Brain microvascular endothelial cell (primary cell): ENCODE measurements at regions not wholly inside any gene's neighbourhood (a gene's known extent, or its start where the extent isn't known, plus 50 kb on each side); places are given as distances from the start of the nearest gene placed in this dataset.

Experiments
- DNase-seq: peaks from one replicate; pipeline ENCODE4 v3.0.0-alpha.2; 2020
- H3K27ac ChIP-seq: fragments of 250-450 bp; sonication (Bioruptor Pico); 2 replicates; pipeline ENCODE4 v1.5.1; 2020; ENCODE audit warnings: mild to moderate bottlenecking, moderate library complexity
- H3K27me3 ChIP-seq: fragments of 250-450 bp; sonication (Bioruptor Pico); replicated peaks from 2 replicates; pipeline ENCODE4 v1.5.1; 2020; ENCODE audit warnings: mild to moderate bottlenecking
- H3K36me3 ChIP-seq: fragments of 250-450 bp; sonication (Bioruptor Pico); replicated peaks from 2 replicates; pipeline ENCODE4 v1.5.1; 2020; ENCODE audit warnings: mild to moderate bottlenecking
- H3K4me3 ChIP-seq: 2 replicates; pipeline ENCODE4 v1.5.1; 2011; ENCODE audit warnings: low read depth, mild to moderate bottlenecking, control low read depth, low read length, moderate library complexity
- CTCF ChIP-seq: IDR thresholded peaks from 2 replicates; pipeline ENCODE4 v1.5.1; 2011; ENCODE audit warnings: low read depth, mild to moderate bottlenecking, moderate library complexity, low read length, control low read depth, inconsistent platforms; ENCODE audit errors: missing control alignments
- in situ Hi-C: cut with HindIII; loops from 2 replicates; pipeline ENCODE4 v1.10.0; 2017; ENCODE audit warnings: low sequenced_read_pairs, low pct_ligation_motif_present

DNA sequence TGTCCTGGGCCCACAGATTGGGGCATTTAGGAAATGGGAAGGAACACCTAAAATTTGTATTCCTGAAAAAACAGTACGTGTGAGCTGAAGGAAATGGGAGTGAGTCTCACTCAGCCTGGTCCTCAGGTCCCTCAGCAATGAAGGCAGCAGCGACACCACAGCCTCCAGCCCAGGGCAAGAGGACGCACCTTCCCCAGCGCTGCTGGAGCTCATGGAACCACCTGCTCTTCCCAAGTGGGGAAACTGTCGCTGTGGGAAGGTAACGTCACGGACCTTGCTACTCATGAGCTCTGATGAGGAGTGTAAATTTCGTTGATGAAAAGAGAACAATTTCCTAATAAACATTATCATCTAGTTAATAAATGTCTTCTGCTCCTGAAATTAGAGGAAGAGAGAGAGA, 323.6 kb downstream of the EIPR1 start:
- in situ Hi-C loops, result no loop called here
- H3K36me3 ChIP-seq, result no peaks in the 10 kb centered on the region
- TF ChIP-seq CTCF, result no peak
- no peak overlapping the region for H3K4me3 ChIP-seq
- no peak overlapping the region for H3K27ac ChIP-seq
- DNase-seq, result no peak
- H3K27me3 ChIP-seq, result no peaks in the 10 kb centered on the region

DNA sequence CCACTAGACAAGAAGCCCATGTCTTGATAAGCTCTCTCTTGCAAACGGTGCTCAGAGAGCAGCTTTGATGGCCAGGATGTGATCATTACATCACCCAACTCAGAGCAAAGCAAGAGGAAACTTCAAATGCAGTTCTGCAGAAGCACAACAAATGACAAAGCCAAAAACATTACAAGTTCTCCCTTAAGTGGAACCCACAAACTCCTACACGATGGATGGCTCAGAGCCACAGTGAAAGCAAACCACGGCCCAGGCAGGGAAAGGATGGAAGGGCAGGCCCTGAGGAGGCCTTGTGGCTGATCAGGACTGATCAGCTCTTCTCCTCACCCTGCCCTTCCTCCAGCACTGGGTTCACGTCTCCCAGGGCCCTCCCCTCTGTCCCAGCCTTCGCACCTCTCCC, 326.4 kb downstream of the EIPR1 start:
- no peak overlapping the region for H3K4me3 ChIP-seq
- no peak for DNase-seq
- no peaks in the 10 kb centered on the region for H3K36me3 ChIP-seq
- in situ Hi-C loops, result no loop called here
- no peaks in the 10 kb centered on the region for H3K27me3 ChIP-seq
- TF ChIP-seq CTCF, result no peak
- no peak overlapping the region for H3K27ac ChIP-seq

DNA sequence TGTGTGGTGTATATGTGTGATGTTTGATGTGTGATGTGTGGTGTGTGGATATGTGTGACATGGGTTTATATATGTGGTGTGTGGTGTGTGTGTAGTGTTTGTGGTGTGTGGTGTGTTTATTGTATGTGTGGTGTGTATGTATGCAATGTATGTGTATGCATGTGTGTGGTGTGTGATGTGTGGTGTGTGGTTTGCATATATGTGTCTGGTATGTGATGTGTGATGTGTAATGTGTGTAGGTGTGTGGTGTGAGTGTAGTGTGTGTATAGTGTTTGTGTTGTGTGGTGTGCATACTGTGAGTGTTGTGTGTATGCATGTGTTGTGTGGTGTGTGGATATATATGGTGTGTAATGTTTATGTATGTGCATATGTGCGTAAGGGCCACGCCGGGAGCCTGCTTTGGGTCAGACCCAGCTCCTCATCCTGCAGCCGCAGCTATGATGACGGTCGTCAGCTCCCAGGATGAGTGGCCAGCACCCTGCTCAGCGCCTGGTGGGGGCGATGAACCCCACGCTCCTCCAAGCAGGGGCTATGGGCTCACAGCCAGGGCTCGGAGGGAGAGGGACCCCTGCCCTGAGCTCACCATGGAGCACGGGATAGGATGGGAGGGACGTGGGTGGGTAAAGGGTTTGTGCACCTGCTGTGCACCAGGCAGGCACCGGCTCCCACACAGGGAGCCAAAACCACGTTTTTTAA, 331.3 kb downstream of the EIPR1 start:
- no peaks in the 10 kb centered on the region for H3K36me3 ChIP-seq
- in situ Hi-C loops, result no loop called here
- TF ChIP-seq CTCF, result no peak
- no peaks in the 10 kb centered on the region for H3K27me3 ChIP-seq
- DNase-seq, result no peak
- H3K4me3 ChIP-seq, result no peak overlapping the region
- no peak overlapping the region for H3K27ac ChIP-seq

DNA sequence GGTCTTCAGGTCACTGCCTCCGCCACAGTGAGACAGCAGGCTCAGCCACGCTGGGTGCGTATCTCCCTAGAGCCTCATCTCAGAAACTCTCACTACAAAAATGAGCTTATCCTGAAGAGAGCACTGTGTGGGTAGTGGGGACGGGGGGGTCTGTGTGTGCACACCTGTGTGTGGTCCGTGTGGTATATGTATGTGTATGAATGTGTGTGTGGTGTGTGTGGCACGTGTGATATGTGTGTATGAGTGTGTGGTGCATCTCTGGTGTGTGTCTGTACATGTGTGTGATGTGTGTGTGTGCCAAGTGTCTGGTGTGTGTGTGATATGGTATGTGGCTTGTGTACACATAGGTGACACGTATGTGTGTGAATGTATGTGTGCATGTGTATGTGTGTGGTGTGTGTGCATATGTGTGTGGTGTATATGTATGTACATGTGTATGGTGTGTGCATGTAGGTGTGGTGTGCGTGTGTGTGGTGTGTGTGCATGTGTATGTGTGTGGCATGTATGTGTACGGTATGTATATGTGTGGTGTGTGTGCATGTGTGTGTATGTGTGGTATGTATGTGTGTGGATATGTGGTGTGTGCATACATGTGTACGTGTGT, 332.2 kb downstream of the EIPR1 start:
- H3K4me3 ChIP-seq, result no peak overlapping the region

DNA sequence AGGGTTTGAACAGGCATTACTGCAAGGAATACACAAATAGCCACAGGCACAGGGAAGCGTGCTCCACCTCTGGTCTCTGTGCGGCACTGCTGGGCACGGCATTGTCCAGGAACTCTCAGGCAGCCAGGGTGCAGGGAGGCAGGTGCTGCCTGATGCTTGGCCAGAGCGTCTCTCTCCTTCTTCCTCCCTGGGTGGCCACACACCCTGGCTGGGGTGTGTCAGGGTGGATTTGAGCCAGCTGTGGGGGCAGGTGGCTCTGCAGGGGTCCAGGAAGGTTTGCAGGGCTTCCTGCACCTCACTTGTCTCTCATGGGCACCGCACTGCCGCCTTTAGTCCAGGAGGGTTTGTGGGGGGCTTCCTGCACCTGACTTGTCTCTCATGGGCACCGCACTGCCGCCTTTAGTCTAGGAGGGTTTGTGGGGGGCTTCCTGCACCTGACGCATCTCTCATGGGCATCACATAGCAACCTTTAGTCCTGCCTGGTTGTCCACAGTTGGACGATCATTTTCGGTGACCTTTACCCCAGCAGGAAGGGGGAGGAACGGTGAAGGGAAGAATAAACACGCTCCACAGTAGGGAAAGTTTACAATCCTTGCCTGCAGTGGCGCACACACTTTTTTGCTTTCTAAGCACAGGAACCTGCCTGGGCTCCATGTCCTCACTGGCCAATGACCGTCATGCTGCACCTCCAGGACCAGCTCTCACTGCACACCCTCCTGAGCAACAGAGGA, 332.9 kb downstream of the EIPR1 start:
- no peak overlapping the region for H3K4me3 ChIP-seq
- H3K27ac ChIP-seq, result no peak overlapping the region
- TF ChIP-seq CTCF, result no peak
- no peaks in the 10 kb centered on the region for H3K36me3 ChIP-seq
- DNase-seq, result no peak
- in situ Hi-C loops, result no loop called here
- H3K27me3 ChIP-seq, result no peaks in the 10 kb centered on the region

More for the DNA sequence above, 332.2 kb downstream of the EIPR1 start:
- DNase-seq, result no peak
- Histone ChIP-seq H3K27ac (no peak overlapping the region), H3K36me3 (no peaks in the 10 kb centered on the region), H3K27me3 (no peaks in the 10 kb centered on the region)
- no peak for TF ChIP-seq CTCF
- in situ Hi-C loops, result no loop called here
